ENCODE measurements at regions not wholly inside any gene's neighbourhood (a gene's known extent, or its start where the extent isn't known, plus 50 kb on each side); places are given as distances from the start of the nearest gene placed in this dataset.

- no peak for TF ChIP-seq EZH2phosphoT487 (IDR thresholded peaks at IDR 0.05; ENCODE audit: unreplicated experiment)
- no peak for TF ChIP-seq ZNF331 (CRISPR knock-in tag; IDR thresholded peaks at IDR 0.05; ENCODE audit: low read depth)
- TF ChIP-seq, protein P1, sequence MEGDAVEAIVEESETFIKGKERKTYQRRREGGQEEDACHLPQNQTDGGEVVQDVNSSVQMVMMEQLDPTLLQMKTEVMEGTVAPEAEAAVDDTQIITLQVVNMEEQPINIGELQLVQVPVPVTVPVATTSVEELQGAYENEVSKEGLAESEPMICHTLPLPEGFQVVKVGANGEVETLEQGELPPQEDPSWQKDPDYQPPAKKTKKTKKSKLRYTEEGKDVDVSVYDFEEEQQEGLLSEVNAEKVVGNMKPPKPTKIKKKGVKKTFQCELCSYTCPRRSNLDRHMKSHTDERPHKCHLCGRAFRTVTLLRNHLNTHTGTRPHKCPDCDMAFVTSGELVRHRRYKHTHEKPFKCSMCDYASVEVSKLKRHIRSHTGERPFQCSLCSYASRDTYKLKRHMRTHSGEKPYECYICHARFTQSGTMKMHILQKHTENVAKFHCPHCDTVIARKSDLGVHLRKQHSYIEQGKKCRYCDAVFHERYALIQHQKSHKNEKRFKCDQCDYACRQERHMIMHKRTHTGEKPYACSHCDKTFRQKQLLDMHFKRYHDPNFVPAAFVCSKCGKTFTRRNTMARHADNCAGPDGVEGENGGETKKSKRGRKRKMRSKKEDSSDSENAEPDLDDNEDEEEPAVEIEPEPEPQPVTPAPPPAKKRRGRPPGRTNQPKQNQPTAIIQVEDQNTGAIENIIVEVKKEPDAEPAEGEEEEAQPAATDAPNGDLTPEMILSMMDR (conservative IDR thresholded peaks at IDR 0.05; ENCODE audit: low read depth in 2 of 2) = no peak
- no peak for TF ChIP-seq JUNB (IDR thresholded peaks at IDR 0.05; ENCODE audit: unreplicated experiment)
- TF ChIP-seq REST (IDR thresholded peaks at IDR 0.05; ENCODE audit: unreplicated experiment) = no peak
- TF ChIP-seq EZH2 (IDR thresholded peaks at IDR 0.05; ENCODE audit: low read depth, unreplicated experiment) = no peak
- no peak for TF ChIP-seq POLR2AphosphoS5 (IDR thresholded peaks at IDR 0.05; ENCODE audit: low read depth)
- no peak for TF ChIP-seq ETS1 (IDR thresholded peaks at IDR 0.05)
- no peak for TF ChIP-seq ZNF114 (CRISPR knock-in tag; IDR thresholded peaks at IDR 0.05)
- TF ChIP-seq NANOG (IDR thresholded peaks at IDR 0.05; ENCODE audit: borderline replicate concordance) = no peak
Observed at GRCh38 chr10:64206409-64206808, 685.2 kb downstream of the REEP3 start.
